ENCODE measurements at regions not wholly inside any gene's neighbourhood (a gene's known extent, or its start where the extent isn't known, plus 50 kb on each side); places are given as distances from the start of the nearest gene placed in this dataset.

- TF ChIP-seq EZH2phosphoT487 (IDR thresholded peaks at IDR 0.05; ENCODE audit: insufficient read depth, low read depth), result no peak
- TF ChIP-seq EZH2 (IDR thresholded peaks at IDR 0.05; ENCODE audit: insufficient read depth, poor library complexity, severe bottlenecking), result no peak
Observed at GRCh38 chr6:97919046-97919445, 636.0 kb upstream of the MMS22L start.

All from GM23248 (cell line).